ENCODE measurements at regions not wholly inside any gene's neighbourhood (a gene's known extent, or its start where the extent isn't known, plus 50 kb on each side); places are given as distances from the start of the nearest gene placed in this dataset.

DNA sequence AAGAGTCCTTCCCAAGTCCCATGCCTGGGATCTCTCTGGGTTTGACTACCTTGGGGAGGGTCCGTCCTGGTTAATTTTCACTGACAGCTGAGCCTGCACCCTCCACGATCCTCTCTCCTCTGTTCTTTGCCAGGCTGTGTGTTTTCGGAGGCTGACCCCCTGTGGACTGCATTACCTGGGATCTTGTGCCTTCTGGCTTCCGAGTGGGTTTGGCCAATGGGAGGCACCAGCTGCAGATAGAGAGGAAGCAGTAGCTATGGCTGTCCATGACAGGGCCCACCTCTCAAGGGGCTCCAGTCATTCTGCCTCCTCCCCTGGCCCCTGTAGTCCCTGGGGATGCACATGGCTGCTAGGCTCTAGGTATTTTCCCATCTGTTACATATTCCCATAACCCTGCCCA, 285.0 kb downstream of the DMRT2 start:
- TF ChIP-seq ZC3H11A (IDR thresholded peaks at IDR 0.05) (no peak), PHF8 (IDR thresholded peaks at IDR 0.05; ENCODE audit: borderline replicate concordance, low read depth) (no peak), REST (IDR thresholded peaks at IDR 0.05) (no peak), FOSL2 (IDR thresholded peaks at IDR 0.05) (no peak), FOSL2 (CRISPR knock-in tag; IDR thresholded peaks at IDR 0.05) (no peak), HOXB5 (CRISPR knock-in tag; IDR thresholded peaks at IDR 0.05) (no peak), CHD4 (IDR thresholded peaks at IDR 0.05; ENCODE audit: borderline replicate concordance) (no peak), TP53 (CRISPR knock-in tag; IDR thresholded peaks at IDR 0.05) (no peak), HEYL (CRISPR knock-in tag; IDR thresholded peaks at IDR 0.05) (no peak), KDM1A (IDR thresholded peaks at IDR 0.05; ENCODE audit: low read depth) (no peak), RCOR1 (IDR thresholded peaks at IDR 0.05; ENCODE audit: low read depth, low read length) (no peak), FOSB (CRISPR knock-in tag; IDR thresholded peaks at IDR 0.05) (no peak), ATOH8 (CRISPR knock-in tag; IDR thresholded peaks at IDR 0.05; ENCODE audit: low read depth) (no peak), MAX (IDR thresholded peaks at IDR 0.05) (no peak), USF2 (IDR thresholded peaks at IDR 0.05) (no peak), HOXA7 (CRISPR knock-in tag; IDR thresholded peaks at IDR 0.05) (no peak), ZSCAN20 (CRISPR knock-in tag; IDR thresholded peaks at IDR 0.05) (no peak), GATA3 (IDR thresholded peaks at IDR 0.05; ENCODE audit: borderline replicate concordance) (no peak), ESRRA (IDR thresholded peaks at IDR 0.05; ENCODE audit: borderline replicate concordance, low read length) (no peak)
- TF ChIP-seq, protein P1, sequence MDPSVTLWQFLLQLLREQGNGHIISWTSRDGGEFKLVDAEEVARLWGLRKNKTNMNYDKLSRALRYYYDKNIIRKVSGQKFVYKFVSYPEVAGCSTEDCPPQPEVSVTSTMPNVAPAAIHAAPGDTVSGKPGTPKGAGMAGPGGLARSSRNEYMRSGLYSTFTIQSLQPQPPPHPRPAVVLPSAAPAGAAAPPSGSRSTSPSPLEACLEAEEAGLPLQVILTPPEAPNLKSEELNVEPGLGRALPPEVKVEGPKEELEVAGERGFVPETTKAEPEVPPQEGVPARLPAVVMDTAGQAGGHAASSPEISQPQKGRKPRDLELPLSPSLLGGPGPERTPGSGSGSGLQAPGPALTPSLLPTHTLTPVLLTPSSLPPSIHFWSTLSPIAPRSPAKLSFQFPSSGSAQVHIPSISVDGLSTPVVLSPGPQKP (IDR thresholded peaks at IDR 0.05; ENCODE audit: low read depth, low read length), result no peak
- TF ChIP-seq, protein P2, sequence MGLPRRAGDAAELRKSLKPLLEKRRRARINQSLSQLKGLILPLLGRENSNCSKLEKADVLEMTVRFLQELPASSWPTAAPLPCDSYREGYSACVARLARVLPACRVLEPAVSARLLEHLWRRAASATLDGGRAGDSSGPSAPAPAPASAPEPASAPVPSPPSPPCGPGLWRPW (IDR thresholded peaks at IDR 0.05), result no peak
- Histone ChIP-seq H3K27ac (no peak overlapping the region), H3K9me3 (no peaks in the 10 kb centered on the region; the same call in 2 of the 3 replicates), H3K4me1 (no peaks in the 10 kb centered on the region), H3K4me3 (no peak overlapping the region), H3K4me2 (no peak overlapping the region)
- WGBS (ENCODE audit: missing lambda C conversion rate), result 17% methylated on average over 2 of the region's 4 CpGs
- no peak for DNase-seq (ENCODE audit: low read depth in 1 of 2, low spot score in 1 of 2)
- ATAC-seq, result no peak
- POLR2A ChIA-PET, result no interaction called here
- CTCF ChIA-PET, result no interaction called here
- FAIRE-seq, result no peak

- FAIRE-seq (no peak), ATAC-seq (no peak), DNase-seq (ENCODE audit: low read depth in 1 of 2, low spot score in 1 of 2) (peak in 1 of 2 experiments; percentile 9)
- Histone ChIP-seq H3K4me2 (no peak overlapping the region), H3K4me3 (no peak overlapping the region), H3K9me3 (no peaks in the 10 kb centered on the region; the same call in 2 of the 3 replicates), H3K27ac (no peak overlapping the region), H3K4me1 (no peaks in the 10 kb centered on the region)
- WGBS (ENCODE audit: missing lambda C conversion rate), result 0% methylated on average over 2 of the region's 2 CpGs
- POLR2A ChIA-PET, result no interaction called here
- CTCF ChIA-PET, result no interaction called here
- no peak for TF ChIP-seq EHMT2 (IDR thresholded peaks at IDR 0.05; ENCODE audit: low read depth)
- TF ChIP-seq, protein P2 (IDR thresholded peaks at IDR 0.05), result no peak
- TF ChIP-seq, protein P1 (IDR thresholded peaks at IDR 0.05; ENCODE audit: low read depth, low read length), result no peak
- TF ChIP-seq CBX8 (IDR thresholded peaks at IDR 0.05), result no peak
- TF ChIP-seq NFE2L2 (conservative IDR thresholded peaks at IDR 0.05; ENCODE audit: low read length), result no peak
- TF ChIP-seq EHF (CRISPR knock-in tag; IDR thresholded peaks at IDR 0.05), result no peak
- no peak for TF ChIP-seq ZSCAN20 (CRISPR knock-in tag; IDR thresholded peaks at IDR 0.05)
- TF ChIP-seq CBX2 (IDR thresholded peaks at IDR 0.05; ENCODE audit: borderline replicate concordance, low read depth), result no peak
- TF ChIP-seq, protein P3, sequence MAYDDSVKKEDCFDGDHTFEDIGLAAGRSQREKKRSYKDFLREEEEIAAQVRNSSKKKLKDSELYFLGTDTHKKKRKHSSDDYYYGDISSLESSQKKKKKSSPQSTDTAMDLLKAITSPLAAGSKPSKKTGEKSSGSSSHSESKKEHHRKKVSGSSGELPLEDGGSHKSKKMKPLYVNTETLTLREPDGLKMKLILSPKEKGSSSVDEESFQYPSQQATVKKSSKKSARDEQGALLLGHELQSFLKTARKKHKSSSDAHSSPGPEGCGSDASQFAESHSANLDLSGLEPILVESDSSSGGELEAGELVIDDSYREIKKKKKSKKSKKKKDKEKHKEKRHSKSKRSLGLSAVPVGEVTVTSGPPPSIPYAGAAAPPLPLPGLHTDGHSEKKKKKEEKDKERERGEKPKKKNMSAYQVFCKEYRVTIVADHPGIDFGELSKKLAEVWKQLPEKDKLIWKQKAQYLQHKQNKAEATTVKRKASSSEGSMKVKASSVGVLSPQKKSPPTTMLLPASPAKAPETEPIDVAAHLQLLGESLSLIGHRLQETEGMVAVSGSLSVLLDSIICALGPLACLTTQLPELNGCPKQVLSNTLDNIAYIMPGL (CRISPR knock-in tag; IDR thresholded peaks at IDR 0.05; ENCODE audit: borderline replicate concordance), result no peak
- TF ChIP-seq GATA3 (IDR thresholded peaks at IDR 0.05; ENCODE audit: borderline replicate concordance), result no peak
- no peak for TF ChIP-seq MAX (IDR thresholded peaks at IDR 0.05)
- TF ChIP-seq POLR2AphosphoS2 (conservative IDR thresholded peaks at IDR 0.05; ENCODE audit: low read length), result no peak
These were observed 287.0 kb downstream of the DMRT2 start for GRCh38 chr9:1337169-1337568.

All from A549 (cell line).